Ureter (tissue), 1 donor: ENCODE measurements at regions not wholly inside any gene's neighbourhood (a gene's known extent, or its start where the extent isn't known, plus 50 kb on each side); places are given as distances from the start of the nearest gene placed in this dataset.
"Not testable (repeated sequence)": the region's sequence is repeated elsewhere in the genome, so short reads cannot be mapped to it uniquely, and the experiment has no call there.

ENCODE experiments used
- DNase-seq: peaks from one replicate; pipeline ENCODE4 v3.0.0-alpha.2; 2020; ENCODE audit warnings: low spot score
- donor health status: DM: yes; HTN: yes; CAD: no.

- no peak for DNase-seq
These were observed 996.6 kb downstream of the TMEM121 start for GRCh38 chr14:106522990-106523389.

GRCh38 chr14:106528717-106529116 lies 1002.3 kb downstream of the TMEM121 start:
- no peak for DNase-seq

GRCh38 chr14:106530031-106530422 lies 1003.6 kb downstream of the TMEM121 start:
- DNase-seq, result no peak

GRCh38 chr14:106530423-106531107 lies 1004.2 kb downstream of the TMEM121 start:
- no peak for DNase-seq

GRCh38 chr14:106537597-106537996 lies 1011.2 kb downstream of the TMEM121 start:
- DNase-seq, result not testable (repeated sequence)

GRCh38 chr14:106538201-106538600 lies 1011.8 kb downstream of the TMEM121 start:
- DNase-seq, result no peak

GRCh38 chr14:106547735-106548434 lies 1021.5 kb downstream of the TMEM121 start:
- DNase-seq, result no peak

GRCh38 chr14:106549064-106549463 lies 1022.7 kb downstream of the TMEM121 start:
- DNase-seq, result no peak

GRCh38 chr14:106551265-106551664 lies 1024.9 kb downstream of the TMEM121 start:
- no peak for DNase-seq

- DNase-seq, result not testable (repeated sequence)
These were observed 1029.8 kb downstream of the TMEM121 start for GRCh38 chr14:106556211-106556610.

GRCh38 chr14:106556665-106557289 lies 1030.4 kb downstream of the TMEM121 start:
- no peak for DNase-seq

GRCh38 chr14:106562451-106562850 lies 1036.1 kb downstream of the TMEM121 start:
- DNase-seq, result no peak

GRCh38 chr14:106564058-106564643 lies 1037.8 kb downstream of the TMEM121 start:
- no peak for DNase-seq

GRCh38 chr14:106578481-106578880 lies 1052.1 kb downstream of the TMEM121 start:
- DNase-seq, result no peak

- DNase-seq, result no peak
These were observed 1052.7 kb downstream of the TMEM121 start for GRCh38 chr14:106579084-106579483.

- DNase-seq, result no peak
These were observed 1059.3 kb downstream of the TMEM121 start for GRCh38 chr14:106585692-106586091.

GRCh38 chr14:106586098-106586704 lies 1059.8 kb downstream of the TMEM121 start:
- no peak for DNase-seq

GRCh38 chr14:106591539-106591938 lies 1065.2 kb downstream of the TMEM121 start:
- not testable (repeated sequence) for DNase-seq

- DNase-seq, result not testable (repeated sequence)
These were observed 1065.9 kb downstream of the TMEM121 start for GRCh38 chr14:106592115-106592852.

- DNase-seq, result no peak
These were observed 1072.8 kb downstream of the TMEM121 start for GRCh38 chr14:106599209-106599608.
